GM12872 (cell line): ENCODE measurements at regions not wholly inside any gene's neighbourhood (a gene's known extent, or its start where the extent isn't known, plus 50 kb on each side); places are given as distances from the start of the nearest gene placed in this dataset.

ENCODE experiments used
- TF ChIP-seq, protein P1 (sequence below): IDR thresholded peaks from 3 replicates; pipeline ENCODE4 v1.5.1; 2011; ENCODE audit warnings: low read depth, mild to moderate bottlenecking, low read length, moderate library complexity; ENCODE audit not compliant: insufficient read depth

GRCh38 chr3:115469649-115470048 is 153.7 kb upstream of the GAP43 start:
- TF ChIP-seq, protein P1, sequence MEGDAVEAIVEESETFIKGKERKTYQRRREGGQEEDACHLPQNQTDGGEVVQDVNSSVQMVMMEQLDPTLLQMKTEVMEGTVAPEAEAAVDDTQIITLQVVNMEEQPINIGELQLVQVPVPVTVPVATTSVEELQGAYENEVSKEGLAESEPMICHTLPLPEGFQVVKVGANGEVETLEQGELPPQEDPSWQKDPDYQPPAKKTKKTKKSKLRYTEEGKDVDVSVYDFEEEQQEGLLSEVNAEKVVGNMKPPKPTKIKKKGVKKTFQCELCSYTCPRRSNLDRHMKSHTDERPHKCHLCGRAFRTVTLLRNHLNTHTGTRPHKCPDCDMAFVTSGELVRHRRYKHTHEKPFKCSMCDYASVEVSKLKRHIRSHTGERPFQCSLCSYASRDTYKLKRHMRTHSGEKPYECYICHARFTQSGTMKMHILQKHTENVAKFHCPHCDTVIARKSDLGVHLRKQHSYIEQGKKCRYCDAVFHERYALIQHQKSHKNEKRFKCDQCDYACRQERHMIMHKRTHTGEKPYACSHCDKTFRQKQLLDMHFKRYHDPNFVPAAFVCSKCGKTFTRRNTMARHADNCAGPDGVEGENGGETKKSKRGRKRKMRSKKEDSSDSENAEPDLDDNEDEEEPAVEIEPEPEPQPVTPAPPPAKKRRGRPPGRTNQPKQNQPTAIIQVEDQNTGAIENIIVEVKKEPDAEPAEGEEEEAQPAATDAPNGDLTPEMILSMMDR, result no peak

- TF ChIP-seq, protein P1, result no peak
Observed at GRCh38 chr3:115470254-115470653, 153.1 kb upstream of the GAP43 start.

- TF ChIP-seq, protein P1, result no peak
Observed at GRCh38 chr3:115475178-115476041, 147.9 kb upstream of the GAP43 start.

GRCh38 chr3:115476472-115476871 is 146.8 kb upstream of the GAP43 start:
- TF ChIP-seq, protein P1, result no peak

DNA sequence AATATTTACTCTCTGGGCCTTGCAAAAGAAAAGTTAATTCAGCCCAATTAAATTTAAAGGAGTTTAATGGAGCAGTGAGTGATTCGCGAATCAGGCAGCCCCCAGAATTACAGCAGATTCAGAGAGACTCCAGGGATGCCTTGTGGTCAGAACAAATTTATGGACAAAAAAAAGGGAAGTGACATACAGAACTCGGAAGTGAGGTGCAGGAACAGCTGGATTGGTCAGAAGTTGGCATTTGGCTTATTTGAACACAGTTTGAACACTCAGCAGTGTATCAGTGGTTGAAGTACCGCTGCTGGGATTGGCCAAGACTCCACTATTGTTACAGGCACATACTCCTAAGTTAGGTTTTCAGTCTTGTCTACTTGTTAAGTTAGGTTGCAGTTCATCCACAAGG is 145.0 kb upstream of the GAP43 start:
- TF ChIP-seq, protein P1, result no peak

- TF ChIP-seq, protein P1, result no peak
Observed at GRCh38 chr3:115486880-115487279, 136.4 kb upstream of the GAP43 start.

- TF ChIP-seq, protein P1, result no peak
Observed at GRCh38 chr3:115487968-115488367, 135.3 kb upstream of the GAP43 start.
